H9 (cell line): ENCODE measurements at regions not wholly inside any gene's neighbourhood (a gene's known extent, or its start where the extent isn't known, plus 50 kb on each side); places are given as distances from the start of the nearest gene placed in this dataset.
A peak's percentile ranks its signal among the peaks of the same experiment; 100 is the strongest.

Experiments
- DNase-seq: peaks from one replicate; pipeline ENCODE4 v3.0.0-alpha.2; 2017
- H2AFZ ChIP-seq: one replicate; pipeline ENCODE4 v1.6.1; 2013; ENCODE audit warnings: mild to moderate bottlenecking, low read length, control low read depth, moderate library complexity
- H2AK5ac ChIP-seq: 2 replicates; pipeline ENCODE4 v1.6.1; 2013; ENCODE audit warnings: low read length, control low read depth, mixed read lengths; ENCODE audit not compliant: insufficient read length
- H2BK120ac ChIP-seq: one replicate; pipeline ENCODE4 v1.6.1; 2013; ENCODE audit warnings: low read depth, mild to moderate bottlenecking, low read length, control low read depth, inconsistent platforms; ENCODE audit not compliant: poor library complexity, severe bottlenecking
- H2BK12ac ChIP-seq: 2 replicates; pipeline ENCODE4 v1.6.1; 2013; ENCODE audit warnings: low read length, control low read depth, mixed read lengths, low read depth; ENCODE audit not compliant: insufficient read length
- H2BK15ac ChIP-seq: 2 replicates; pipeline ENCODE4 v1.6.1; 2013; ENCODE audit warnings: low read depth, low read length, control low read depth
- H2BK20ac ChIP-seq: one replicate; pipeline ENCODE4 v1.6.1; 2013; ENCODE audit warnings: low read depth, mild to moderate bottlenecking, low read length, control low read depth, inconsistent platforms; ENCODE audit not compliant: poor library complexity, severe bottlenecking
- H2BK5ac ChIP-seq: 2 replicates; pipeline ENCODE4 v1.6.1; 2013; ENCODE audit warnings: low read length, control low read depth, mixed read lengths; ENCODE audit not compliant: insufficient read length
- H3K14ac ChIP-seq: 2 replicates; pipeline ENCODE4 v1.6.1; 2013; ENCODE audit warnings: low read length, control low read depth; ENCODE audit not compliant: insufficient read depth
- H3K18ac ChIP-seq: 2 replicates; pipeline ENCODE4 v1.6.1; 2013; ENCODE audit warnings: low read depth, mild to moderate bottlenecking, mixed read lengths, low read length, control low read depth; ENCODE audit not compliant: insufficient read length
- H3K23ac ChIP-seq: 2 replicates; pipeline ENCODE4 v1.6.1; 2013; ENCODE audit warnings: low read length, control low read depth, mixed read lengths, low read depth; ENCODE audit not compliant: insufficient read length
- H3K23me2 ChIP-seq: 2 replicates; pipeline ENCODE4 v1.6.1; 2013; ENCODE audit warnings: low read depth, mild to moderate bottlenecking, mixed read lengths, low read length, control low read depth; ENCODE audit not compliant: insufficient read length, poor library complexity, severe bottlenecking
- H3K27ac ChIP-seq: 2 replicates; pipeline ENCODE4 v1.5.1; 2013; ENCODE audit warnings: low read length, control low read depth, mixed read lengths, low read depth; ENCODE audit not compliant: insufficient read length
- H3K27me3 ChIP-seq: 2 replicates; pipeline ENCODE4 v1.6.1; 2013; ENCODE audit warnings: low read length, control low read depth, inconsistent platforms; ENCODE audit not compliant: insufficient read depth
- H3K4ac ChIP-seq: 2 replicates; pipeline ENCODE4 v1.6.1; 2013; ENCODE audit warnings: low read depth, mild to moderate bottlenecking, control low read depth, inconsistent platforms, low read length, moderate library complexity
- H3K4me1 ChIP-seq: 2 replicates; pipeline ENCODE4 v1.6.1; 2013; ENCODE audit warnings: low read length, control low read depth, inconsistent platforms; ENCODE audit not compliant: insufficient read depth
- H3K4me2 ChIP-seq: 2 replicates; pipeline ENCODE4 v1.6.1; 2013; ENCODE audit warnings: low read length, control low read depth, mixed read lengths; ENCODE audit not compliant: insufficient read length, insufficient read depth
- H3K56ac ChIP-seq: 2 replicates; pipeline ENCODE4 v1.6.1; 2013; ENCODE audit warnings: low read depth, mild to moderate bottlenecking, mixed read lengths, low read length, control low read depth; ENCODE audit not compliant: insufficient read length
- H3K79me1 ChIP-seq: 2 replicates; pipeline ENCODE4 v1.6.1; 2013; ENCODE audit warnings: low read depth, mild to moderate bottlenecking, moderate library complexity, low read length, control low read depth, inconsistent platforms; ENCODE audit not compliant: insufficient read depth, poor library complexity, severe bottlenecking
- H3K79me2 ChIP-seq: 2 replicates; pipeline ENCODE4 v1.6.1; 2013; ENCODE audit warnings: low read length, control low read depth, inconsistent platforms; ENCODE audit not compliant: insufficient read depth
- H3K9ac ChIP-seq: 2 replicates; pipeline ENCODE4 v1.6.1; 2013; ENCODE audit warnings: low read length, control low read depth, mixed read lengths; ENCODE audit not compliant: insufficient read length; ENCODE audit errors: extremely low read depth
- H3K9me3 ChIP-seq: one replicate; pipeline ENCODE4 v1.6.1; 2013; ENCODE audit warnings: low read depth, low read length, inconsistent platforms; ENCODE audit not compliant: control insufficient read depth
- H3T11ph ChIP-seq: one replicate; pipeline ENCODE4 v1.6.1; 2013; ENCODE audit warnings: mild to moderate bottlenecking, low read length, control low read depth, inconsistent platforms
- H4K20me1 ChIP-seq: one replicate; pipeline ENCODE4 v1.6.1; 2013; ENCODE audit not compliant: control insufficient read depth, insufficient read length, insufficient read depth
- H4K5ac ChIP-seq: 2 replicates; pipeline ENCODE4 v1.6.1; 2013; ENCODE audit warnings: low read depth, mild to moderate bottlenecking, mixed read lengths, low read length, control low read depth; ENCODE audit not compliant: insufficient read length
- H4K8ac ChIP-seq: replicated peaks from 2 replicates; pipeline ENCODE4 v1.6.1; 2013; ENCODE audit warnings: low read length, control low read depth, mixed read lengths, low read depth; ENCODE audit not compliant: insufficient read length
- H4K91ac ChIP-seq: 2 replicates; pipeline ENCODE4 v1.6.1; 2013; ENCODE audit warnings: low read depth, mild to moderate bottlenecking, moderate library complexity, mixed read lengths, low read length, control low read depth; ENCODE audit not compliant: insufficient read length
- H3K27ac Mint-ChIP-seq, 3 experiments: 2 replicates in 2 of 3; 3 replicates in 1 of 3; pipeline ENCODE4 v1.8.0; 2020 to 2021; ENCODE audit warnings: mixed read lengths in 3 of 3, mild to moderate bottlenecking in 1 of 3, moderate library complexity in 1 of 3
- H3K27me3 Mint-ChIP-seq: 2 replicates; pipeline ENCODE4 v1.8.0; 2021; ENCODE audit warnings: low read depth, mild to moderate bottlenecking, moderate library complexity, mixed read lengths
- H3K36me3 Mint-ChIP-seq, 3 experiments: 2 replicates in 2 of 3; 3 replicates in 1 of 3; pipeline ENCODE4 v1.8.0; 2020 to 2021; ENCODE audit warnings: low read depth in 3 of 3, mixed read lengths in 3 of 3; ENCODE audit not compliant: insufficient read depth in 1 of 3
- H3K4me1 Mint-ChIP-seq, 2 experiments: 2 replicates each; pipeline ENCODE4 v1.8.0; 2020; ENCODE audit warnings: mixed read lengths in 2 of 2
- H3K4me3 Mint-ChIP-seq, 2 experiments: 2 replicates in 1 of 2; 3 replicates in 1 of 2; pipeline ENCODE4 v1.8.0; 2020 to 2021; ENCODE audit warnings: mild to moderate bottlenecking in 2 of 2, mixed read lengths in 2 of 2, moderate library complexity in 1 of 2
- H3K9me3 Mint-ChIP-seq, 2 experiments: 2 replicates in 1 of 2; 3 replicates in 1 of 2; pipeline ENCODE4 v1.8.0; 2020; ENCODE audit warnings: mild to moderate bottlenecking in 2 of 2, mixed read lengths in 2 of 2, moderate library complexity in 1 of 2
- CTCF ChIP-seq: fragments of 200-600 bp; sonication (generic); conservative IDR thresholded peaks from 3 replicates; pipeline ENCODE4 v1.8.0; 2021; ENCODE audit warnings: antibody characterized with exemption, mild to moderate bottlenecking
- WGBS: extraction: QIAGEN DNeasy Blood & Tissue Kit; methylation state at CpG from one replicate; pipeline ENCODE4 v1.1.7; 2013; ENCODE audit warnings: missing lambda C conversion rate, low lambda C conversion rate, mixed read lengths; ENCODE audit not compliant: insufficient read length; ENCODE audit errors: extremely low coverage; 5-methylcytosine and 5-hydroxymethylcytosine counted together

DNA sequence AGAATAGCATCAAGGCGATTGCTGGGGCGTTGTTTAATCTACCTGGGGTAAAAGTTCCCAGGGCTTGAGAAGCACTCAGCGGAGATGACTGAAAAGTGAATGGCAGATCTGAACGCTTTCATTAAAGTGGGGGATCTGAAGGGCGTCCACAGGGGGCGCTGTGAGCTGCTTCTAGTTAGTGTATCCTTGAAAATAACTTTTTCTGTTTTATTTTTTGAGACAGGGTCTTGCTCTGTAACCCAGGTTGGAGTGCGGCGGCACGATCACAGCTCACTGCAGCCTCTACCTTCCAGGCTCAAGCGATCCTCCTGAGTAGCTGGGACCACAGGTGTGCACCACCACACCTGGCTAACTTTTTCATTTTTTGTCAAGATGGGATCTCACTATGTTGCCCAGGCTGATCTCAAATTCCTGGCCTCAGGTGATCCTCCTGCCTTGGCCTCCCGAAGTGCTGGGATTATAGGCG, 360.4 kb downstream of the SEC14L1 start:
- peaks cover 2% of the 10 kb centered on the region for H3K23me2 ChIP-seq
- no peak overlapping the region for H2BK15ac ChIP-seq
- no peaks in the 10 kb centered on the region for H3K79me1 ChIP-seq
- no peak overlapping the region for H3T11ph ChIP-seq
- no peak overlapping the region for H3K4me2 ChIP-seq
- Mint-ChIP-seq H3K9me3 (no peaks in the 10 kb centered on the region; a peak in 2 of 5 replicates), H3K4me3 (no peak overlapping the region), H3K36me3 (peaks cover 23 to 38% (median 32%) of the 10 kb centered on the region in 3 experiments), H3K4me1 (peaks cover 9 to 15% of the 10 kb centered on the region in 2 experiments), H3K27me3 (no peaks in the 10 kb centered on the region; the same call in 1 of the 2 replicates), H3K27ac (peak overlapping the region in 1 of 3 experiments; percentile 36; a peak in 1 of 7 replicates)
- DNase-seq, result no peak
- H4K91ac ChIP-seq, result no peak overlapping the region
- no peak overlapping the region for H3K56ac ChIP-seq
- no peak overlapping the region for H3K4ac ChIP-seq
- H2BK5ac ChIP-seq, result no peak overlapping the region
- no peak overlapping the region for H4K8ac ChIP-seq
- H3K23ac ChIP-seq, result no peak overlapping the region
- no peak overlapping the region for H3K27ac ChIP-seq
- H3K14ac ChIP-seq, result no peak overlapping the region
- H3K27me3 ChIP-seq, result no peaks in the 10 kb centered on the region
- no peak overlapping the region for H3K18ac ChIP-seq
- H4K5ac ChIP-seq, result no peak overlapping the region
- no peaks in the 10 kb centered on the region for H3K9me3 ChIP-seq
- no peak overlapping the region for H2BK12ac ChIP-seq
- no peak overlapping the region for H3K9ac ChIP-seq
- no peak overlapping the region for H2BK20ac ChIP-seq
- no peaks in the 10 kb centered on the region for H3K79me2 ChIP-seq
- H3K4me1 ChIP-seq, result no peaks in the 10 kb centered on the region; the same call in 1 of the 2 replicates
- no peak overlapping the region for H2AK5ac ChIP-seq
- WGBS, result no CpG with 5 or more reads among the region's 12 CpGs
- H2AFZ ChIP-seq, result no peak overlapping the region
- no peak overlapping the region for H2BK120ac ChIP-seq
- H4K20me1 ChIP-seq, result no peaks in the 10 kb centered on the region
- TF ChIP-seq CTCF, result peak; percentile 78
